Kidney (tissue), 13 donors: ENCODE measurements at regions not wholly inside any gene's neighbourhood (a gene's known extent, or its start where the extent isn't known, plus 50 kb on each side); places are given as distances from the start of the nearest gene placed in this dataset.

Experiments
- DNase-seq, 5 donors: peaks; one replicate each; pipeline ENCODE4 v3.0.0-alpha.2; 2013 to 2020
- FAIRE-seq: peaks from 2 replicates; lab custom pipeline; 2012; peaks lifted over from hg19 to GRCh38; lab: Jason Lieb, UNC
- H3K27ac ChIP-seq, 2 donors: one replicate each; pipeline ENCODE4 v1.7.0; 2013; ENCODE audit warnings: low read depth in 2 of 2, low read length in 2 of 2, inconsistent platforms in 1 of 2
- H3K27me3 ChIP-seq: one replicate; pipeline ENCODE4 v1.7.1; 2013; ENCODE audit warnings: low read length, inconsistent platforms; ENCODE audit not compliant: control insufficient read depth, insufficient read depth
- H3K36me3 ChIP-seq, 3 donors: one replicate each; pipeline versions ENCODE4 v1.7.0 to v1.7.1; 2013; ENCODE audit warnings: low read length in 3 of 3, control low read depth in 1 of 3, inconsistent platforms in 1 of 3; ENCODE audit not compliant: insufficient read depth in 3 of 3, control insufficient read depth in 2 of 3
- H3K4me1 ChIP-seq, 3 donors: one replicate each; pipeline versions ENCODE4 v1.7.0 to v1.7.1; 2013; ENCODE audit warnings: low read length in 3 of 3, inconsistent platforms in 1 of 3, low read depth in 1 of 3; ENCODE audit not compliant: control insufficient read depth in 2 of 3, insufficient read depth in 2 of 3
- H3K4me3 ChIP-seq, 3 donors: one replicate each; pipeline versions ENCODE4 v1.7.0 to v1.8.1; 2013; ENCODE audit warnings: low read length in 3 of 3, control low read depth in 1 of 3, inconsistent platforms in 1 of 3
- H3K9ac ChIP-seq, 3 donors: one replicate each; pipeline versions ENCODE4 v1.7.0 to v1.7.1; 2013; ENCODE audit warnings: low read length in 3 of 3, control low read depth in 1 of 3, inconsistent platforms in 1 of 3
- H3K9me3 ChIP-seq, 3 donors: one replicate each; pipeline versions ENCODE4 v1.7.0 to v1.7.1; 2013; ENCODE audit warnings: low read length in 3 of 3, control low read depth in 1 of 3, inconsistent platforms in 1 of 3; ENCODE audit not compliant: control insufficient read depth in 2 of 3, insufficient read depth in 1 of 3
- intact Hi-C: fragments of 100-400 bp; cut with DNase I; formaldehyde crosslinking; loops from one replicate; pipeline ENCODE4 v1.11.1; 2022
- TF ChIP-seq, protein P1 (sequence below): IDR thresholded peaks from 3 replicates; pipeline ENCODE4 v1.5.1; 2012; ENCODE audit warnings: mild to moderate bottlenecking, moderate library complexity, borderline replicate concordance; ENCODE audit not compliant: insufficient read depth; ENCODE audit errors: extremely low read depth
- donor health status: control.
- donor health status: control.
- donor health status: control.
- donor health status: control.
- donor health status: control.
- donor health status: DM: yes; HTN: yes; CAD: no.
- donor health status: Normal renal cell carcinoma (clear cell type).

GRCh38 chr7:21357151-21358097 is 70.5 kb upstream of the SP4 start:
- TF ChIP-seq, protein P1, sequence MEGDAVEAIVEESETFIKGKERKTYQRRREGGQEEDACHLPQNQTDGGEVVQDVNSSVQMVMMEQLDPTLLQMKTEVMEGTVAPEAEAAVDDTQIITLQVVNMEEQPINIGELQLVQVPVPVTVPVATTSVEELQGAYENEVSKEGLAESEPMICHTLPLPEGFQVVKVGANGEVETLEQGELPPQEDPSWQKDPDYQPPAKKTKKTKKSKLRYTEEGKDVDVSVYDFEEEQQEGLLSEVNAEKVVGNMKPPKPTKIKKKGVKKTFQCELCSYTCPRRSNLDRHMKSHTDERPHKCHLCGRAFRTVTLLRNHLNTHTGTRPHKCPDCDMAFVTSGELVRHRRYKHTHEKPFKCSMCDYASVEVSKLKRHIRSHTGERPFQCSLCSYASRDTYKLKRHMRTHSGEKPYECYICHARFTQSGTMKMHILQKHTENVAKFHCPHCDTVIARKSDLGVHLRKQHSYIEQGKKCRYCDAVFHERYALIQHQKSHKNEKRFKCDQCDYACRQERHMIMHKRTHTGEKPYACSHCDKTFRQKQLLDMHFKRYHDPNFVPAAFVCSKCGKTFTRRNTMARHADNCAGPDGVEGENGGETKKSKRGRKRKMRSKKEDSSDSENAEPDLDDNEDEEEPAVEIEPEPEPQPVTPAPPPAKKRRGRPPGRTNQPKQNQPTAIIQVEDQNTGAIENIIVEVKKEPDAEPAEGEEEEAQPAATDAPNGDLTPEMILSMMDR: no peak
- FAIRE-seq: no peak
- no peaks in the 10 kb centered on the region for H3K9me3 ChIP-seq

GRCh38 chr7:21358648-21359047 is 69.2 kb upstream of the SP4 start:
- Histone ChIP-seq H3K9me3 (no peaks in the 10 kb centered on the region), H3K4me1 (no peaks in the 10 kb centered on the region), H3K27me3 (no peaks in the 10 kb centered on the region), H3K9ac (no peak overlapping the region), H3K4me3 (no peak overlapping the region), H3K27ac (no peak overlapping the region), H3K36me3 (no peaks in the 10 kb centered on the region)
- no peak for DNase-seq
- TF ChIP-seq, protein P1: no peak
- intact Hi-C loops: no loop called here
- no peak for FAIRE-seq

More at GRCh38 chr7:21357151-21358097, 70.5 kb upstream of the SP4 start:
- H3K27ac ChIP-seq: no peak overlapping the region
- no peak overlapping the region for H3K4me3 ChIP-seq
- no peaks in the 10 kb centered on the region for H3K36me3 ChIP-seq
- intact Hi-C loops: no loop called here
- H3K27me3 ChIP-seq: no peaks in the 10 kb centered on the region
- H3K4me1 ChIP-seq: no peaks in the 10 kb centered on the region
- no peak overlapping the region for H3K9ac ChIP-seq
- DNase-seq: no peak

GRCh38 chr7:21359163-21359562 is 68.7 kb upstream of the SP4 start:
- intact Hi-C loops: no loop called here
- no peak overlapping the region for H3K27ac ChIP-seq
- TF ChIP-seq, protein P1: no peak
- FAIRE-seq (no peak), DNase-seq (no peak)
- H3K4me1 ChIP-seq: no peaks in the 10 kb centered on the region
- H3K9me3 ChIP-seq: no peaks in the 10 kb centered on the region
- H3K9ac ChIP-seq: no peak overlapping the region
- no peak overlapping the region for H3K4me3 ChIP-seq
- no peaks in the 10 kb centered on the region for H3K36me3 ChIP-seq
- H3K27me3 ChIP-seq: no peaks in the 10 kb centered on the region
